Lung (tissue), 11 donors: ENCODE measurements at regions not wholly inside any gene's neighbourhood (a gene's known extent, or its start where the extent isn't known, plus 50 kb on each side); places are given as distances from the start of the nearest gene placed in this dataset.

ENCODE experiments used
- ATAC-seq: fragments of 200-7000 bp; cut with Tn5 transposase; one replicate; pipeline ENCODE4 v1.9.1; 2020; ENCODE audit warnings: moderate number of reproducible peaks; ENCODE audit not compliant: insufficient read depth, low FRiP score
- DNase-seq, 3 donors: peaks; one replicate each; pipeline ENCODE4 v3.0.0-alpha.2; 2013 to 2017
- H3K27ac ChIP-seq, 2 donors: one replicate each; pipeline ENCODE4 v1.5.1; 2013; ENCODE audit warnings: mild to moderate bottlenecking in 2 of 2, moderate library complexity in 2 of 2, control low read depth in 1 of 2, inconsistent platforms in 1 of 2, low read depth in 1 of 2, low read length in 1 of 2
- H3K27me3 ChIP-seq, 3 donors: one replicate each; pipeline ENCODE4 v1.5.1; 2013; ENCODE audit warnings: low read length in 2 of 3; ENCODE audit not compliant: control insufficient read depth in 3 of 3, insufficient read depth in 3 of 3
- H3K36me3 ChIP-seq, 4 donors: one replicate each; pipeline ENCODE4 v1.5.1; 2013; ENCODE audit warnings: low read length in 4 of 4, mild to moderate bottlenecking in 1 of 4, moderate library complexity in 1 of 4; ENCODE audit not compliant: control insufficient read depth in 4 of 4, insufficient read depth in 4 of 4
- H3K4me1 ChIP-seq, 5 donors: one replicate each; pipeline ENCODE4 v1.5.1; 2013; ENCODE audit warnings: low read length in 5 of 5, mild to moderate bottlenecking in 2 of 5, moderate library complexity in 1 of 5; ENCODE audit not compliant: control insufficient read depth in 5 of 5, insufficient read depth in 5 of 5
- H3K4me3 ChIP-seq: one replicate; pipeline ENCODE4 v1.5.1; 2013; ENCODE audit warnings: mild to moderate bottlenecking, control low read depth, moderate library complexity
- H3K9ac ChIP-seq, 2 donors: one replicate each; pipeline ENCODE4 v1.5.1; 2013; ENCODE audit warnings: low read length in 2 of 2, control low read depth in 1 of 2; ENCODE audit not compliant: insufficient read depth in 1 of 2
- H3K9me3 ChIP-seq, 4 donors: one replicate each; pipeline ENCODE4 v1.5.1; 2013; ENCODE audit warnings: low read length in 3 of 4, mild to moderate bottlenecking in 1 of 4, moderate library complexity in 1 of 4; ENCODE audit not compliant: control insufficient read depth in 4 of 4, insufficient read depth in 3 of 4
- CTCF ChIP-seq: IDR thresholded peaks from 2 replicates; pipeline ENCODE4 v1.5.1; 2012; ENCODE audit warnings: mild to moderate bottlenecking; ENCODE audit errors: control extremely low read depth, extremely low read depth
- WGBS, 2 donors: extraction: QIAGEN DNeasy Blood & Tissue Kit; methylation state at CpG; one replicate each; pipeline ENCODE4 v1.1.7; 2013; 5-methylcytosine and 5-hydroxymethylcytosine counted together
- donor health status: control.
- donor health status: control.
- donor health status: Bipolar disorder and iron deficiency.
- donor health status: healthy.
- donor health status: DM: yes; HTN: yes; CAD: no.

GRCh38 chr15:70401709-70402108 lies 304.0 kb upstream of the TLE3 start:
- Histone ChIP-seq H3K9me3 (no peaks in the 10 kb centered on the region), H3K27me3 (no peaks in the 10 kb centered on the region), H3K4me1 (no peaks in the 10 kb centered on the region), H3K36me3 (no peaks in the 10 kb centered on the region), H3K4me3 (no peak overlapping the region), H3K9ac (no peak overlapping the region), H3K27ac (no peak overlapping the region)
- WGBS, 2 donors = 91 to 98% methylated on average over 4 of the region's 4 CpGs
- DNase-seq = no peak
- no peak for TF ChIP-seq CTCF
- no peak for ATAC-seq

- ATAC-seq (no peak), DNase-seq (no peak)
- Histone ChIP-seq H3K27ac (no peak overlapping the region), H3K36me3 (no peaks in the 10 kb centered on the region), H3K4me3 (no peak overlapping the region), H3K9me3 (no peaks in the 10 kb centered on the region), H3K27me3 (peaks cover 0 to 2% (median 0%) of the 10 kb centered on the region in 3 donors), H3K4me1 (no peaks in the 10 kb centered on the region), H3K9ac (no peak overlapping the region)
- TF ChIP-seq CTCF = no peak
- WGBS, 2 donors = 93 to 94% methylated on average over 4 of the region's 4 CpGs
These were observed 303.2 kb upstream of the TLE3 start for GRCh38 chr15:70400766-70401541.

- peaks cover 0 to 11% (median 0%) of the 10 kb centered on the region in 3 donors for H3K27me3 ChIP-seq
- DNase-seq (no peak), ATAC-seq (no peak)
- no peak overlapping the region for H3K9ac ChIP-seq
- no peaks in the 10 kb centered on the region for H3K36me3 ChIP-seq
- H3K4me3 ChIP-seq = no peak overlapping the region
- no peaks in the 10 kb centered on the region for H3K9me3 ChIP-seq
- no peak overlapping the region for H3K27ac ChIP-seq
- TF ChIP-seq CTCF = no peak
- no peaks in the 10 kb centered on the region for H3K4me1 ChIP-seq
These were observed 301.5 kb upstream of the TLE3 start for GRCh38 chr15:70399204-70399603.

- H3K9me3 ChIP-seq = no peaks in the 10 kb centered on the region
- H3K27me3 ChIP-seq = peaks cover 0 to 11% (median 0%) of the 10 kb centered on the region in 3 donors
- H3K4me1 ChIP-seq = no peaks in the 10 kb centered on the region
- H3K4me3 ChIP-seq = no peak overlapping the region
- no peak for DNase-seq
- no peaks in the 10 kb centered on the region for H3K36me3 ChIP-seq
- no peak for ATAC-seq
- no peak overlapping the region for H3K9ac ChIP-seq
- no peak overlapping the region for H3K27ac ChIP-seq
- 95 to 96% methylated on average over 4 of the region's 4 CpGs for WGBS, 2 donors
- no peak for TF ChIP-seq CTCF
These were observed 301.0 kb upstream of the TLE3 start for GRCh38 chr15:70398694-70399093.
